Keratinocyte (primary cell): ENCODE measurements at regions not wholly inside any gene's neighbourhood (a gene's known extent, or its start where the extent isn't known, plus 50 kb on each side); places are given as distances from the start of the nearest gene placed in this dataset.

Experiments used
- DNase-seq: peaks from one replicate; pipeline ENCODE4 v3.0.0-alpha.2; 2011; ENCODE audit warnings: low read depth, missing footprints, low spot score
- FAIRE-seq: peaks from 2 replicates; lab custom pipeline; 2011; peaks lifted over from hg19 to GRCh38; lab: Jason Lieb, UNC
- H2AFZ ChIP-seq: 2 replicates; pipeline ENCODE4 v1.6.0; 2012; ENCODE audit warnings: low read length, control low read depth, inconsistent platforms; ENCODE audit not compliant: control insufficient read depth
- H3K27ac ChIP-seq: 2 replicates; pipeline ENCODE4 v1.5.1; 2011; ENCODE audit warnings: low read length; ENCODE audit not compliant: control insufficient read depth, insufficient read depth
- H3K27me3 ChIP-seq: 3 replicates; pipeline ENCODE4 v1.6.0; 2011; ENCODE audit warnings: low read length; ENCODE audit not compliant: control insufficient read depth, insufficient read depth; ENCODE audit errors: extremely low read depth
- H3K36me3 ChIP-seq, 2 experiments: 2 replicates in 1 of 2; 3 replicates in 1 of 2; pipeline ENCODE4 v1.5.1; 2011; ENCODE audit warnings: low read length in 2 of 2, mild to moderate bottlenecking in 1 of 2; ENCODE audit not compliant: control insufficient read depth in 2 of 2, insufficient read depth in 2 of 2; ENCODE audit errors: extremely low read depth in 1 of 2
- H3K4me1 ChIP-seq: 3 replicates; pipeline ENCODE4 v1.5.1; 2011; ENCODE audit warnings: low read length; ENCODE audit not compliant: control insufficient read depth, insufficient read depth; ENCODE audit errors: extremely low read depth
- H3K4me2 ChIP-seq: 3 replicates; pipeline ENCODE4 v1.6.0; 2011; ENCODE audit warnings: low read depth, low read length; ENCODE audit not compliant: control insufficient read depth, insufficient read depth; ENCODE audit errors: extremely low read depth
- H3K4me3 ChIP-seq, 3 experiments: fragments of 200-600 bp in 1 of 3; sonication (generic) in 1 of 3; 2 replicates in 2 of 3; 3 replicates in 1 of 3; pipeline ENCODE4 v1.5.1; 2011 to 2016; ENCODE audit warnings: low read length in 3 of 3, mild to moderate bottlenecking in 3 of 3, control low read depth in 2 of 3, inconsistent platforms in 1 of 3, low read depth in 1 of 3, mixed read lengths in 1 of 3, mixed run types in 1 of 3, moderate library complexity in 1 of 3; ENCODE audit not compliant: control insufficient read depth in 2 of 3, insufficient read depth in 2 of 3; ENCODE audit errors: extremely low read depth in 1 of 3
- H3K79me2 ChIP-seq: 2 replicates; pipeline ENCODE4 v1.6.0; 2012; ENCODE audit warnings: low read length; ENCODE audit not compliant: control insufficient read depth, insufficient read depth
- H3K9ac ChIP-seq: 3 replicates; pipeline ENCODE4 v1.6.0; 2011; ENCODE audit warnings: low read length; ENCODE audit not compliant: control insufficient read depth, insufficient read depth; ENCODE audit errors: extremely low read depth
- H3K9me1 ChIP-seq: 3 replicates; pipeline ENCODE4 v1.6.0; 2011; ENCODE audit warnings: low read length; ENCODE audit not compliant: control insufficient read depth, insufficient read depth; ENCODE audit errors: extremely low read depth
- H3K9me3 ChIP-seq: 2 replicates; pipeline ENCODE4 v1.5.1; 2012; ENCODE audit warnings: low read depth, low read length; ENCODE audit not compliant: control insufficient read depth
- H4K20me1 ChIP-seq: 3 replicates; pipeline ENCODE4 v1.6.0; 2011; ENCODE audit warnings: low read length; ENCODE audit not compliant: control insufficient read depth, insufficient read depth; ENCODE audit errors: extremely low read depth
- CTCF ChIP-seq, 3 experiments: IDR thresholded peaks in 1 of 3; conservative IDR thresholded peaks in 1 of 3; optimal IDR thresholded peaks in 1 of 3; 2 replicates in 2 of 3; 3 replicates in 1 of 3; pipeline versions ENCODE3 to v1.5.1; 2011; ENCODE audit warnings: low read length in 3 of 3, mild to moderate bottlenecking in 3 of 3, moderate library complexity in 2 of 3, control low read depth in 1 of 3, inconsistent platforms in 1 of 3; ENCODE audit not compliant: insufficient read depth in 2 of 3; ENCODE audit errors: extremely low read depth in 1 of 3
- EZH2 ChIP-seq: IDR thresholded peaks from one replicate; pipeline ENCODE4 v1.6.1; 2012; ENCODE audit warnings: inconsistent platforms, mild to moderate bottlenecking, low read length, moderate library complexity
- dilution Hi-C: fragments of 300-500 bp; cut with MboI; formaldehyde crosslinking; loops from one replicate; pipeline ENCODE4 v1.7.0; 2020; ENCODE audit warnings: low sequenced_read_pairs; ENCODE audit not compliant: extremely low pct_ligation_motif_present

GRCh38 chr10:28220811-28221210 lies 82.1 kb downstream of the MPP7 start:
- dilution Hi-C loops: no loop called here
- Histone ChIP-seq H2AFZ (no peak overlapping the region), H3K9ac (no peak overlapping the region), H3K79me2 (no peaks in the 10 kb centered on the region), H3K9me3 (no peaks in the 10 kb centered on the region), H4K20me1 (no peaks in the 10 kb centered on the region), H3K4me1 (peaks cover 9% of the 10 kb centered on the region), H3K27ac (no peak overlapping the region), H3K27me3 (no peaks in the 10 kb centered on the region), H3K4me2 (no peak overlapping the region), H3K4me3 (no peak overlapping the region), H3K36me3 (no peaks in the 10 kb centered on the region), H3K9me1 (no peaks in the 10 kb centered on the region)
- no peak for DNase-seq
- FAIRE-seq: no peak
- TF ChIP-seq EZH2 (no peak), CTCF (optimal IDR thresholded peaks at IDR 0.05 in 1 of 3, IDR thresholded peaks at IDR 0.05 in 1 of 3, conservative IDR thresholded peaks at IDR 0.05 in 1 of 3; ENCODE audit: extremely low read depth in 1 of 3, insufficient read depth in 2 of 3, low read length in 3 of 3) (no peak)

GRCh38 chr10:28219251-28219650 lies 83.6 kb downstream of the MPP7 start:
- no peaks in the 10 kb centered on the region for H3K36me3 ChIP-seq
- DNase-seq (no peak), FAIRE-seq (no peak)
- H3K9ac ChIP-seq: no peak overlapping the region
- no peak overlapping the region for H3K4me2 ChIP-seq
- no peak overlapping the region for H3K27ac ChIP-seq
- no peaks in the 10 kb centered on the region for H4K20me1 ChIP-seq
- H3K4me1 ChIP-seq: peaks cover 9% of the 10 kb centered on the region
- dilution Hi-C loops: no loop called here
- H3K9me1 ChIP-seq: no peaks in the 10 kb centered on the region
- no peaks in the 10 kb centered on the region for H3K9me3 ChIP-seq
- no peak overlapping the region for H2AFZ ChIP-seq
- H3K27me3 ChIP-seq: no peaks in the 10 kb centered on the region
- H3K79me2 ChIP-seq: no peaks in the 10 kb centered on the region
- TF ChIP-seq CTCF (optimal IDR thresholded peaks at IDR 0.05 in 1 of 3, IDR thresholded peaks at IDR 0.05 in 1 of 3, conservative IDR thresholded peaks at IDR 0.05 in 1 of 3; ENCODE audit: extremely low read depth in 1 of 3, insufficient read depth in 2 of 3, low read length in 3 of 3) (no peak), EZH2 (no peak)
- no peak overlapping the region for H3K4me3 ChIP-seq
